ENCODE measurements at regions not wholly inside any gene's neighbourhood (a gene's known extent, or its start where the extent isn't known, plus 50 kb on each side); places are given as distances from the start of the nearest gene placed in this dataset.

DNA sequence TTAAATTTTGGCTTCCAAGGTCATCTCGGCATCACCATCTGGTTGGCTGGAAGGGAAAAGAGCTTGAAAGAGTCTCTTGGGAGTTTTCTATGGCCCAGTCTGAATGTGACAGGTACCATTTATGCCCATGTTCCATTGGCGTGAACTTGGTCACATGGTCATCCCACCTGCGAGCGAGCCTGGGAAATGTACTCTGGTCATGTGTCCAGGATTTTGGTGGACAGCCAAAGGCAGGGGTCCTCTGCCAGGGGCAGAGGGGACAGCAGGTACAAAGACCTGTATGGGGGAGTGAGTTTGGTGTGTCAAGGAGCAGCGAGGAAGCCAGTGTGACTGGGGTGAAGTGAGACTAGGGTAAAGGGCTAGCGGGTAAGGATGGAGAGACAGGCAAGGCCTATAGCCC lies 112.6 kb downstream of the CDC5L start:
- Histone ChIP-seq H3K36me3 (no peaks in the 10 kb centered on the region), H3K4me3 (no peak overlapping the region), H3K27ac (no peak overlapping the region), H3K9me3 (no peaks in the 10 kb centered on the region), H3K4me1 (peaks cover 0 to 6% (median 0%) of the 10 kb centered on the region in 3 donors), H3K27me3 (no peaks in the 10 kb centered on the region)
- DNase-seq = no peak
- WGBS, 2 donors = 82 to 100% methylated on average over 4 to 6 of the region's 6 CpGs
- intact Hi-C loops (cut with DNase I) = no loop called here
- TF ChIP-seq, protein P1, sequence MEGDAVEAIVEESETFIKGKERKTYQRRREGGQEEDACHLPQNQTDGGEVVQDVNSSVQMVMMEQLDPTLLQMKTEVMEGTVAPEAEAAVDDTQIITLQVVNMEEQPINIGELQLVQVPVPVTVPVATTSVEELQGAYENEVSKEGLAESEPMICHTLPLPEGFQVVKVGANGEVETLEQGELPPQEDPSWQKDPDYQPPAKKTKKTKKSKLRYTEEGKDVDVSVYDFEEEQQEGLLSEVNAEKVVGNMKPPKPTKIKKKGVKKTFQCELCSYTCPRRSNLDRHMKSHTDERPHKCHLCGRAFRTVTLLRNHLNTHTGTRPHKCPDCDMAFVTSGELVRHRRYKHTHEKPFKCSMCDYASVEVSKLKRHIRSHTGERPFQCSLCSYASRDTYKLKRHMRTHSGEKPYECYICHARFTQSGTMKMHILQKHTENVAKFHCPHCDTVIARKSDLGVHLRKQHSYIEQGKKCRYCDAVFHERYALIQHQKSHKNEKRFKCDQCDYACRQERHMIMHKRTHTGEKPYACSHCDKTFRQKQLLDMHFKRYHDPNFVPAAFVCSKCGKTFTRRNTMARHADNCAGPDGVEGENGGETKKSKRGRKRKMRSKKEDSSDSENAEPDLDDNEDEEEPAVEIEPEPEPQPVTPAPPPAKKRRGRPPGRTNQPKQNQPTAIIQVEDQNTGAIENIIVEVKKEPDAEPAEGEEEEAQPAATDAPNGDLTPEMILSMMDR (IDR thresholded peaks at IDR 0.05) = no peak
- no peak for TF ChIP-seq POLR2A (IDR thresholded peaks at IDR 0.05)

DNA sequence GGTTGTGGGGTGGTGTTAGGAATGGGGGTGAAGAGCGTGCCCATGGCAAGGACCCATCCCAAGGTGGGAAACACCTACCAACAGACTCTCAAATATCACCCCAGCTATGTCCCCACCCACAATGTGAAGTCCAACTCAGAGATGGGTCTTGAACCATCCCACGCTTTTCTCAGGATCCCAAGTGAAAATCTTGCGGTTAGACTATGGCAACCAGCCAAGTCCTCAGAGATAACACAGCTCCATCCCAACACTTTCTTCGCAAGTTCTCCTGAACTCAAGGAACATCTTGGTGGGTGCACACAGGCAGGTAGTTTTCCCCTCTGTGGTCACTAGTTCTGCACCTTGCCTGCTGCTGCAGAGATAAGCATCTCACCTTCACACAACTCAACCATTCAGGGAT lies 116.0 kb downstream of the CDC5L start:
- Histone ChIP-seq H3K36me3 (no peaks in the 10 kb centered on the region), H3K27me3 (no peaks in the 10 kb centered on the region), H3K9me3 (no peaks in the 10 kb centered on the region), H3K4me1 (peaks cover 0 to 7% (median 0%) of the 10 kb centered on the region in 3 donors), H3K27ac (no peak overlapping the region), H3K4me3 (no peak overlapping the region)
- intact Hi-C loops (cut with DNase I) = no loop called here
- no peak for DNase-seq
- TF ChIP-seq, protein P1 (IDR thresholded peaks at IDR 0.05) = no peak
- no peak for TF ChIP-seq POLR2A (IDR thresholded peaks at IDR 0.05)
- 90 to 97% methylated on average over 3 to 4 of the region's 4 CpGs for WGBS, 2 donors

- DNase-seq = no peak
- TF ChIP-seq, protein P1 (IDR thresholded peaks at IDR 0.05) = no peak
- TF ChIP-seq POLR2A (IDR thresholded peaks at IDR 0.05) = no peak
- Histone ChIP-seq H3K27me3 (no peaks in the 10 kb centered on the region), H3K36me3 (no peaks in the 10 kb centered on the region), H3K4me1 (peaks cover 0 to 7% (median 0%) of the 10 kb centered on the region in 3 donors), H3K9me3 (no peaks in the 10 kb centered on the region), H3K4me3 (no peak overlapping the region), H3K27ac (no peak overlapping the region)
- intact Hi-C loops (cut with DNase I) = no loop called here
- WGBS, 2 donors = 31 to 34% methylated on average over 5 of the region's 5 CpGs
Observed at GRCh38 chr6:44504301-44504791, 116.8 kb downstream of the CDC5L start.

- no peak for DNase-seq
- 68 to 76% methylated on average over 2 to 3 of the region's 4 CpGs for WGBS, 2 donors
- no peaks in the 10 kb centered on the region for H3K36me3 ChIP-seq
- H3K27ac ChIP-seq = no peak overlapping the region
- intact Hi-C loops (cut with DNase I) = no loop called here
- no peaks in the 10 kb centered on the region for H3K9me3 ChIP-seq
- no peak for TF ChIP-seq POLR2A (IDR thresholded peaks at IDR 0.05)
- TF ChIP-seq, protein P1 (IDR thresholded peaks at IDR 0.05) = no peak
- H3K27me3 ChIP-seq = no peaks in the 10 kb centered on the region
- peaks cover 0 to 7% (median 0%) of the 10 kb centered on the region in 3 donors for H3K4me1 ChIP-seq
- H3K4me3 ChIP-seq = no peak overlapping the region
Observed at GRCh38 chr6:44505751-44506150, 118.2 kb downstream of the CDC5L start.

GRCh38 chr6:44507014-44507413 lies 119.5 kb downstream of the CDC5L start:
- TF ChIP-seq, protein P1 (IDR thresholded peaks at IDR 0.05) = no peak
- no peak for TF ChIP-seq POLR2A (IDR thresholded peaks at IDR 0.05)
- H3K27ac ChIP-seq = no peak overlapping the region
- H3K9me3 ChIP-seq = no peaks in the 10 kb centered on the region
- intact Hi-C loops (cut with DNase I) = no loop called here
- H3K27me3 ChIP-seq = no peaks in the 10 kb centered on the region
- no peak overlapping the region for H3K4me3 ChIP-seq
- H3K4me1 ChIP-seq = peaks cover 0 to 7% (median 0%) of the 10 kb centered on the region in 3 donors
- WGBS, 2 donors = 89 to 98% methylated on average over 1 of the region's 1 CpG
- no peak for DNase-seq
- no peaks in the 10 kb centered on the region for H3K36me3 ChIP-seq
